GM12878 (cell line): ENCODE measurements at regions not wholly inside any gene's neighbourhood (a gene's known extent, or its start where the extent isn't known, plus 50 kb on each side); places are given as distances from the start of the nearest gene placed in this dataset.

ENCODE experiments used
- ATAC-seq: fragments of 200-7000 bp; cut with Tn5 transposase; 3 replicates; pipeline ENCODE4 v1.9.1; 2020; ENCODE audit warnings: mild to moderate bottlenecking, moderate library complexity
- BruUV-seq: library from RNA; stranded (reverse); fragments of 400-500 nt; replicated peaks from 2 replicates; lab custom pipeline; 2021; lab: Mats Ljungman, UMichigan
- CTCF ChIA-PET: fragments of 300-600 bp; sonication (Branson Sonifier 250); formaldehyde crosslinking; extraction: SDS; loops from one replicate; lab custom pipeline; 2021; ENCODE audit warnings: inconsistent platforms; lab: Yijun Ruan, JAX
- POLR2A ChIA-PET: fragments of 350-600 bp; formaldehyde crosslinking; extraction: SDS; loops from one replicate; lab custom pipeline; 2021; ENCODE audit warnings: inconsistent platforms; lab: Charles Lee
- RAD21 ChIA-PET: fragments of 300-600 bp; sonication (Branson Sonifier 250); formaldehyde crosslinking; loops from one replicate; lab custom pipeline; 2023; ENCODE audit warnings: antibody characterized with exemption; ENCODE audit not compliant: unreplicated experiment; lab: Charles Lee
- SMC1A ChIA-PET: fragments of 300-600 bp; sonication (Branson Sonifier 250); formaldehyde crosslinking; loops from one replicate; lab custom pipeline; 2023; ENCODE audit not compliant: unreplicated experiment, uncharacterized antibody; lab: Charles Lee
- DNase-seq: peaks from one replicate; pipeline ENCODE4 v3.0.0-alpha.2; 2011; ENCODE audit warnings: low read depth, low spot score
- FAIRE-seq: peaks from 3 replicates; lab custom pipeline; 2011; peaks lifted over from hg19 to GRCh38; lab: Jason Lieb, UNC
- H2AFZ ChIP-seq: 2 replicates; pipeline ENCODE4 v1.6.0; 2011; ENCODE audit warnings: low read depth, low read length, control low read depth; ENCODE audit not compliant: control insufficient read depth
- H3K27ac ChIP-seq: 2 replicates; pipeline ENCODE4 v1.5.1; 2011; ENCODE audit warnings: control low read depth; ENCODE audit not compliant: control insufficient read depth, insufficient read depth
- H3K27me3 ChIP-seq, 2 experiments: replicated peaks in 1 of 2; 2 replicates each; pipeline versions ENCODE4 v1.6.0 to v1.6.1; 2011; ENCODE audit warnings: low read length in 1 of 2; ENCODE audit not compliant: control insufficient read depth in 2 of 2, insufficient read depth in 2 of 2
- H3K36me3 ChIP-seq, 2 experiments: 2 replicates each; pipeline ENCODE4 v1.5.1; 2011; ENCODE audit warnings: low read length in 1 of 2; ENCODE audit not compliant: control insufficient read depth in 2 of 2, insufficient read depth in 2 of 2
- H3K4me1 ChIP-seq: 2 replicates; pipeline ENCODE4 v1.6.1; 2011; ENCODE audit warnings: mild to moderate bottlenecking, low read length, moderate library complexity, mixed read lengths; ENCODE audit not compliant: control insufficient read depth, insufficient read depth
- H3K4me2 ChIP-seq: 2 replicates; pipeline ENCODE4 v1.6.0; 2011; ENCODE audit warnings: control low read depth; ENCODE audit not compliant: control insufficient read depth, insufficient read depth
- H3K4me3 ChIP-seq: fragments of 200-600 bp; sonication (generic); 2 replicates; pipeline ENCODE4 v1.5.1; 2016
- H3K79me2 ChIP-seq: 2 replicates; pipeline ENCODE4 v1.6.0; 2011; ENCODE audit warnings: low read length; ENCODE audit not compliant: control insufficient read depth, insufficient read depth
- H3K9ac ChIP-seq: 2 replicates; pipeline ENCODE4 v1.8.0; 2011; ENCODE audit warnings: low read length, control low read depth, mixed read lengths; ENCODE audit not compliant: control insufficient read depth, insufficient read depth
- H3K9me3 ChIP-seq: replicated peaks from 3 replicates; pipeline ENCODE4 v1.5.1; 2011; ENCODE audit warnings: mild to moderate bottlenecking, low read length; ENCODE audit not compliant: control insufficient read depth, insufficient read depth
- H4K20me1 ChIP-seq: 2 replicates; pipeline ENCODE4 v1.6.0; 2011; ENCODE audit not compliant: control insufficient read depth, insufficient read depth
- ATF2 ChIP-seq: IDR thresholded peaks from 2 replicates; pipeline ENCODE4 v1.6.1; 2012; ENCODE audit warnings: low read length, inconsistent platforms
- FOXM1 ChIP-seq: IDR thresholded peaks from 2 replicates; pipeline ENCODE4 v1.6.1; 2012; ENCODE audit warnings: low read depth, mild to moderate bottlenecking, inconsistent platforms, low read length, moderate library complexity
- HCFC1 ChIP-seq: fragments of 150-350 bp; IDR thresholded peaks from 2 replicates; pipeline ENCODE4 v1.6.1; 2014; ENCODE audit warnings: low read length
- NFXL1 ChIP-seq: fragments of 450-650 bp; IDR thresholded peaks from 2 replicates; pipeline ENCODE4 v1.6.1; 2017; ENCODE audit warnings: antibody characterized with exemption, mild to moderate bottlenecking, borderline replicate concordance
- NR2C1 ChIP-seq: fragments of 450-650 bp; IDR thresholded peaks from 2 replicates; pipeline ENCODE4 v1.6.1; 2017; ENCODE audit warnings: antibody characterized with exemption, mild to moderate bottlenecking, moderate library complexity
- RAD21 ChIP-seq: IDR thresholded peaks from 2 replicates; pipeline ENCODE4 v1.6.1; 2011; ENCODE audit warnings: mild to moderate bottlenecking, low read depth, low read length, moderate library complexity; ENCODE audit not compliant: insufficient read depth
- SRF ChIP-seq, 2 experiments: IDR thresholded peaks; 2 replicates each; pipeline ENCODE4 v1.6.1; 2011; ENCODE audit warnings: low read depth in 2 of 2, low read length in 2 of 2, mild to moderate bottlenecking in 1 of 2, moderate library complexity in 1 of 2
- TARDBP ChIP-seq: IDR thresholded peaks from 2 replicates; pipeline ENCODE4 v1.6.1; 2016; ENCODE audit warnings: borderline replicate concordance
- WGBS: methylation state at CpG from one replicate; pipeline ENCODE4 v1.1.6; 2016; ENCODE audit warnings: low lambda C conversion rate; ENCODE audit not compliant: insufficient replicate concordance, insufficient coverage; ENCODE audit errors: missing lambda C conversion rate; 5-methylcytosine and 5-hydroxymethylcytosine counted together
- in situ Hi-C: fragments of 300-500 bp; cut with MboI; formaldehyde crosslinking; loops from 9 replicates; pipeline ENCODE4 v1.14.3; 2018; ENCODE audit warnings: mixed read lengths
- intact Hi-C: fragments of 100-400 bp; cut with micrococcal nuclease; formaldehyde crosslinking; loops from one replicate; pipeline ENCODE4 v1.14.2; 2022; ENCODE audit not compliant: unreplicated experiment
- TF ChIP-seq, protein P1 (sequence below): fragments of 450-650 bp; formaldehyde crosslinking; IDR thresholded peaks from 2 replicates; pipeline ENCODE4 v1.4.0; 2020; ENCODE audit warnings: mild to moderate bottlenecking, moderate library complexity
- TF ChIP-seq, protein P2 (sequence below): fragments of 150-350 bp; IDR thresholded peaks from 2 replicates; pipeline ENCODE4 v1.6.1; 2016; ENCODE audit warnings: low read depth, low read length

DNA sequence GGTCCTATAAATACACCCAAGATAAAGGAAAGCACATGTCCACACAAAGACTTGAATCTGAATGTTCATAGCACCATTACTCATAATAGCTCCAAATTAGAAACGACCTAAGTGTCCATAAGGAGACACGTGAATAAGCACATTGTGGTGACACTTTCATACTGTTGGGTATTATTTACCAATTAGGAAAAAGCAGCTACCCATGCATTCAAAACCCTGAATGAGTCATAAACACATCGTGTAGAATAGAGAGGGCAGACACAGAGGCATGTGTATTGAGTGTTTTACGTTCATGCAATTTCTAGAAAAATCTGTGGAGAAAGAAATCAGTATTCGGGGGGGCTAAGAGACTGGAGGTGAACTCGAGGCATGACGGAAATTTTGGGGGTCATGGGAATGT is 396.7 kb downstream of the THBS2 start:
- Histone ChIP-seq H3K9me3 (no peaks in the 10 kb centered on the region; the same call in 2 of the 3 replicates), H3K27me3 (no peaks in the 10 kb centered on the region), H3K9ac (no peak overlapping the region), H3K4me2 (no peak overlapping the region), H3K79me2 (no peaks in the 10 kb centered on the region), H3K4me3 (no peak overlapping the region), H3K4me1 (no peaks in the 10 kb centered on the region), H3K36me3 (no peaks in the 10 kb centered on the region), H4K20me1 (no peaks in the 10 kb centered on the region), H2AFZ (no peak overlapping the region), H3K27ac (no peak overlapping the region)
- no TSS peak for BruUV-seq
- intact Hi-C loops = no loop called here
- no peak for DNase-seq
- in situ Hi-C loops = no loop called here
- TF ChIP-seq HCFC1 = no peak
- no peak for TF ChIP-seq TARDBP
- no peak for TF ChIP-seq RAD21
- no peak for TF ChIP-seq FOXM1
- TF ChIP-seq NR2C1 = no peak
- no peak for TF ChIP-seq NFXL1
- TF ChIP-seq, protein P1, sequence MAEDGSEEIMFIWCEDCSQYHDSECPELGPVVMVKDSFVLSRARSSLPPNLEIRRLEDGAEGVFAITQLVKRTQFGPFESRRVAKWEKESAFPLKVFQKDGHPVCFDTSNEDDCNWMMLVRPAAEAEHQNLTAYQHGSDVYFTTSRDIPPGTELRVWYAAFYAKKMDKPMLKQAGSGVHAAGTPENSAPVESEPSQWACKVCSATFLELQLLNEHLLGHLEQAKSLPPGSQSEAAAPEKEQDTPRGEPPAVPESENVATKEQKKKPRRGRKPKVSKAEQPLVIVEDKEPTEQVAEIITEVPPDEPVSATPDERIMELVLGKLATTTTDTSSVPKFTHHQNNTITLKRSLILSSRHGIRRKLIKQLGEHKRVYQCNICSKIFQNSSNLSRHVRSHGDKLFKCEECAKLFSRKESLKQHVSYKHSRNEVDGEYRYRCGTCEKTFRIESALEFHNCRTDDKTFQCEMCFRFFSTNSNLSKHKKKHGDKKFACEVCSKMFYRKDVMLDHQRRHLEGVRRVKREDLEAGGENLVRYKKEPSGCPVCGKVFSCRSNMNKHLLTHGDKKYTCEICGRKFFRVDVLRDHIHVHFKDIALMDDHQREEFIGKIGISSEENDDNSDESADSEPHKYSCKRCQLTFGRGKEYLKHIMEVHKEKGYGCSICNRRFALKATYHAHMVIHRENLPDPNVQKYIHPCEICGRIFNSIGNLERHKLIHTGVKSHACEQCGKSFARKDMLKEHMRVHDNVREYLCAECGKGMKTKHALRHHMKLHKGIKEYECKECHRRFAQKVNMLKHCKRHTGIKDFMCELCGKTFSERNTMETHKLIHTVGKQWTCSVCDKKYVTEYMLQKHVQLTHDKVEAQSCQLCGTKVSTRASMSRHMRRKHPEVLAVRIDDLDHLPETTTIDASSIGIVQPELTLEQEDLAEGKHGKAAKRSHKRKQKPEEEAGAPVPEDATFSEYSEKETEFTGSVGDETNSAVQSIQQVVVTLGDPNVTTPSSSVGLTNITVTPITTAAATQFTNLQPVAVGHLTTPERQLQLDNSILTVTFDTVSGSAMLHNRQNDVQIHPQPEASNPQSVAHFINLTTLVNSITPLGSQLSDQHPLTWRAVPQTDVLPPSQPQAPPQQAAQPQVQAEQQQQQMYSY = no peak
- TF ChIP-seq ATF2 = no peak
- no peak for TF ChIP-seq SRF (IDR thresholded peaks at IDR 0.05; ENCODE audit: low read depth in 2 of 2, low read length in 2 of 2)
- TF ChIP-seq, protein P2, sequence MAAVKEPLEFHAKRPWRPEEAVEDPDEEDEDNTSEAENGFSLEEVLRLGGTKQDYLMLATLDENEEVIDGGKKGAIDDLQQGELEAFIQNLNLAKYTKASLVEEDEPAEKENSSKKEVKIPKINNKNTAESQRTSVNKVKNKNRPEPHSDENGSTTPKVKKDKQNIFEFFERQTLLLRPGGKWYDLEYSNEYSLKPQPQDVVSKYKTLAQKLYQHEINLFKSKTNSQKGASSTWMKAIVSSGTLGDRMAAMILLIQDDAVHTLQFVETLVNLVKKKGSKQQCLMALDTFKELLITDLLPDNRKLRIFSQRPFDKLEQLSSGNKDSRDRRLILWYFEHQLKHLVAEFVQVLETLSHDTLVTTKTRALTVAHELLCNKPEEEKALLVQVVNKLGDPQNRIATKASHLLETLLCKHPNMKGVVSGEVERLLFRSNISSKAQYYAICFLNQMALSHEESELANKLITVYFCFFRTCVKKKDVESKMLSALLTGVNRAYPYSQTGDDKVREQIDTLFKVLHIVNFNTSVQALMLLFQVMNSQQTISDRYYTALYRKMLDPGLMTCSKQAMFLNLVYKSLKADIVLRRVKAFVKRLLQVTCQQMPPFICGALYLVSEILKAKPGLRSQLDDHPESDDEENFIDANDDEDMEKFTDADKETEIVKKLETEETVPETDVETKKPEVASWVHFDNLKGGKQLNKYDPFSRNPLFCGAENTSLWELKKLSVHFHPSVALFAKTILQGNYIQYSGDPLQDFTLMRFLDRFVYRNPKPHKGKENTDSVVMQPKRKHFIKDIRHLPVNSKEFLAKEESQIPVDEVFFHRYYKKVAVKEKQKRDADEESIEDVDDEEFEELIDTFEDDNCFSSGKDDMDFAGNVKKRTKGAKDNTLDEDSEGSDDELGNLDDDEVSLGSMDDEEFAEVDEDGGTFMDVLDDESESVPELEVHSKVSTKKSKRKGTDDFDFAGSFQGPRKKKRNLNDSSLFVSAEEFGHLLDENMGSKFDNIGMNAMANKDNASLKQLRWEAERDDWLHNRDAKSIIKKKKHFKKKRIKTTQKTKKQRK = no peak
- SMC1A ChIA-PET = no interaction called here
- CTCF ChIA-PET = no interaction called here
- RAD21 ChIA-PET = no interaction called here
- POLR2A ChIA-PET = no interaction called here
- no peak for FAIRE-seq
- whole genome bisulfite sequencing = 18% methylated on average over 7 of the region's 7 CpGs
- no peak for ATAC-seq
